IPS DF 4.7 (cell line): ENCODE measurements at regions not wholly inside any gene's neighbourhood (a gene's known extent, or its start where the extent isn't known, plus 50 kb on each side); places are given as distances from the start of the nearest gene placed in this dataset.

Experiments
- DNase-seq: peaks from one replicate; pipeline ENCODE4 v3.0.0-alpha.2; 2013; ENCODE audit warnings: low spot score; ENCODE audit errors: extremely low read depth

- DNase-seq = no peak
Measured at GRCh38 chr10:36248304-36248981, 606.3 kb upstream of the FZD8 start.

GRCh38 chr10:36247478-36247877 is 605.4 kb upstream of the FZD8 start:
- no peak for DNase-seq

GRCh38 chr10:36236931-36237330 is 594.8 kb upstream of the FZD8 start:
- DNase-seq = no peak

- DNase-seq = no peak
Measured at GRCh38 chr10:36236341-36236740, 594.2 kb upstream of the FZD8 start.

GRCh38 chr10:36232935-36233334 is 590.8 kb upstream of the FZD8 start:
- DNase-seq = no peak

- DNase-seq = no peak
Measured at GRCh38 chr10:36224431-36224985, 582.4 kb upstream of the FZD8 start.

- no peak for DNase-seq
Measured at GRCh38 chr10:36221101-36221500, 579.0 kb upstream of the FZD8 start.

- DNase-seq = no peak
Measured at GRCh38 chr10:36220151-36220550, 578.1 kb upstream of the FZD8 start.

- no peak for DNase-seq
Measured at GRCh38 chr10:36211856-36212255, 569.8 kb upstream of the FZD8 start.

GRCh38 chr10:36209480-36209879 is 567.4 kb upstream of the FZD8 start:
- DNase-seq = no peak

GRCh38 chr10:36202881-36203280 is 560.8 kb upstream of the FZD8 start:
- DNase-seq = no peak

GRCh38 chr10:36200577-36200976 is 558.5 kb upstream of the FZD8 start:
- no peak for DNase-seq

GRCh38 chr10:36198322-36198721 is 556.2 kb upstream of the FZD8 start:
- no peak for DNase-seq

GRCh38 chr10:36195364-36195763 is 553.3 kb upstream of the FZD8 start:
- DNase-seq = peak; percentile 22

- no peak for DNase-seq
Measured at GRCh38 chr10:36194276-36194675, 552.2 kb upstream of the FZD8 start.

GRCh38 chr10:36191009-36191408 is 548.9 kb upstream of the FZD8 start:
- no peak for DNase-seq

- DNase-seq = no peak
Measured at GRCh38 chr10:36188461-36188860, 546.4 kb upstream of the FZD8 start.

- DNase-seq = peak; percentile 72
Measured at GRCh38 chr10:36188080-36188453, 546.0 kb upstream of the FZD8 start.

GRCh38 chr10:36187380-36188079 is 545.4 kb upstream of the FZD8 start:
- DNase-seq = no peak

- DNase-seq = no peak
Measured at GRCh38 chr10:36185097-36185496, 543.0 kb upstream of the FZD8 start.

- DNase-seq = no peak
Measured at GRCh38 chr10:36183726-36184125, 541.6 kb upstream of the FZD8 start.

GRCh38 chr10:36183056-36183455 is 541.0 kb upstream of the FZD8 start:
- DNase-seq = no peak

GRCh38 chr10:36182606-36183005 is 540.5 kb upstream of the FZD8 start:
- DNase-seq = no peak
